C4-2B (cell line): ENCODE measurements at regions not wholly inside any gene's neighbourhood (a gene's known extent, or its start where the extent isn't known, plus 50 kb on each side); places are given as distances from the start of the nearest gene placed in this dataset.

ENCODE experiments used
- ZFX ChIP-seq: fragments of 450-650 bp; IDR thresholded peaks from 2 replicates; pipeline ENCODE4 v1.6.1; 2017
- TF ChIP-seq, protein P1 (sequence below): fragments of 450-650 bp; conservative IDR thresholded peaks from 2 replicates; pipeline ENCODE4 v1.5.1; 2017; ENCODE audit warnings: mild to moderate bottlenecking

DNA sequence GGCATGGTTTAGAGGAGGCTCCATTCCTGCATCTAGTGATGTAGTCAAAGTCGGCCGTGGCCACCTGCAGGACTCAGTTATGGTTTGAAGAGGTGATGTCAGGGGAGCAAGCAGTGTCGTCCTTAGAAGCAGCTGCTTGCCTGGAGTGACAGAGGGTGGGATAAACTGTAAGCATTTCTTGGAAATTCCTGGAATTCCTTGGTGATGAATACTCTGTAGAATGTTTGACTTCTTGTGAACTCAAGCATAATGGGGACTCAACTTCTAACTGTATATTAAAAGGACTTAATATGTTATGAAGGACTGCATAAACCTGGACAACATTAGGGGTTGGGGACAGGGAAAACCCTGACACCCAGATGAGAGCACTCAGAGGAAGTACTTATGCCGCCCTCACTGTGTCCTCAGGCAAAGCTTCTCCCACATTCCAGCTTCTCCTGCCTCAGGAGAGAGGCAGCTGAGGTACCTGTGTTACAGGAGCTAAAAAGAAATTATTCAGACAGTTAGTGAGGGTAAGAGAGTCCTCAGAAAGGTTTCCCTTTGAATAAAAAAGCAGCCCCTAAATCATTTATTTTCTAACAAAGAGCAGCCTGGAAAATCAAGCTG, 459.9 kb upstream of the CELF4 start:
- TF ChIP-seq, protein P1, sequence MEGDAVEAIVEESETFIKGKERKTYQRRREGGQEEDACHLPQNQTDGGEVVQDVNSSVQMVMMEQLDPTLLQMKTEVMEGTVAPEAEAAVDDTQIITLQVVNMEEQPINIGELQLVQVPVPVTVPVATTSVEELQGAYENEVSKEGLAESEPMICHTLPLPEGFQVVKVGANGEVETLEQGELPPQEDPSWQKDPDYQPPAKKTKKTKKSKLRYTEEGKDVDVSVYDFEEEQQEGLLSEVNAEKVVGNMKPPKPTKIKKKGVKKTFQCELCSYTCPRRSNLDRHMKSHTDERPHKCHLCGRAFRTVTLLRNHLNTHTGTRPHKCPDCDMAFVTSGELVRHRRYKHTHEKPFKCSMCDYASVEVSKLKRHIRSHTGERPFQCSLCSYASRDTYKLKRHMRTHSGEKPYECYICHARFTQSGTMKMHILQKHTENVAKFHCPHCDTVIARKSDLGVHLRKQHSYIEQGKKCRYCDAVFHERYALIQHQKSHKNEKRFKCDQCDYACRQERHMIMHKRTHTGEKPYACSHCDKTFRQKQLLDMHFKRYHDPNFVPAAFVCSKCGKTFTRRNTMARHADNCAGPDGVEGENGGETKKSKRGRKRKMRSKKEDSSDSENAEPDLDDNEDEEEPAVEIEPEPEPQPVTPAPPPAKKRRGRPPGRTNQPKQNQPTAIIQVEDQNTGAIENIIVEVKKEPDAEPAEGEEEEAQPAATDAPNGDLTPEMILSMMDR: no peak
- TF ChIP-seq ZFX: no peak
